ENCODE measurements at regions not wholly inside any gene's neighbourhood (a gene's known extent, or its start where the extent isn't known, plus 50 kb on each side); places are given as distances from the start of the nearest gene placed in this dataset.

- no peak for DNase-seq (ENCODE audit: low read depth in 2 of 2)
- no peaks in the 10 kb centered on the region for H3K27me3 ChIP-seq (ENCODE audit: control insufficient read depth, insufficient read depth, low read length)
- H3K4me1 ChIP-seq (ENCODE audit: control insufficient read depth, extremely low read depth, insufficient read depth, low read length) = no peaks in the 10 kb centered on the region
- no peak overlapping the region for H3K4me3 ChIP-seq (replicated peaks in 1 of 4; ENCODE audit: control extremely low read depth in 1 of 4, insufficient read depth in 1 of 4, low read depth in 3 of 4, low read length in 4 of 4)
- no peaks in the 10 kb centered on the region for H3K79me2 ChIP-seq (ENCODE audit: control insufficient read depth, insufficient read depth, low read length)
- H3K27ac ChIP-seq (ENCODE audit: insufficient read depth, low read length) = no peak overlapping the region
- H4K20me1 ChIP-seq (ENCODE audit: control insufficient read depth, extremely low read depth, insufficient read depth, low read length) = no peaks in the 10 kb centered on the region
- H3K9me3 ChIP-seq (ENCODE audit: control insufficient read depth, insufficient read depth, low read depth, low read length) = no peaks in the 10 kb centered on the region
- TF ChIP-seq EZH2 (IDR thresholded peaks at IDR 0.05; ENCODE audit: low read length, missing control alignments) = no peak
- H3K9ac ChIP-seq (ENCODE audit: insufficient read depth, low read length) = no peak overlapping the region
- H3K36me3 ChIP-seq (ENCODE audit: control insufficient read depth, insufficient read depth, low read length) = no peaks in the 10 kb centered on the region
- H2AFZ ChIP-seq (ENCODE audit: low read length) = no peak overlapping the region
- H3K4me2 ChIP-seq (ENCODE audit: extremely low read depth, insufficient read depth, low read length) = no peak overlapping the region
These were observed 1557.5 kb upstream of the ACVR2A start for GRCh38 chr2:146287281-146287680.

GRCh38 chr2:146278881-146279280, 1565.9 kb upstream of the ACVR2A start:
- H3K36me3 ChIP-seq (ENCODE audit: control insufficient read depth, insufficient read depth, low read length) = no peaks in the 10 kb centered on the region
- H3K4me1 ChIP-seq (ENCODE audit: control insufficient read depth, extremely low read depth, insufficient read depth, low read length) = no peaks in the 10 kb centered on the region
- no peak overlapping the region for H3K9ac ChIP-seq (ENCODE audit: insufficient read depth, low read length)
- TF ChIP-seq CTCF (conservative IDR thresholded peaks at IDR 0.05 in 1 of 2, IDR thresholded peaks at IDR 0.05 in 1 of 2; ENCODE audit: low read depth in 1 of 2, low read length in 2 of 2) = no peak
- no peak for TF ChIP-seq EZH2 (IDR thresholded peaks at IDR 0.05; ENCODE audit: low read length, missing control alignments)
- no peaks in the 10 kb centered on the region for H3K9me3 ChIP-seq (ENCODE audit: control insufficient read depth, insufficient read depth, low read depth, low read length)
- H3K79me2 ChIP-seq (ENCODE audit: control insufficient read depth, insufficient read depth, low read length) = no peaks in the 10 kb centered on the region
- H3K27me3 ChIP-seq (ENCODE audit: control insufficient read depth, insufficient read depth, low read length) = no peaks in the 10 kb centered on the region
- H3K4me2 ChIP-seq (ENCODE audit: extremely low read depth, insufficient read depth, low read length) = no peak overlapping the region
- no peak overlapping the region for H3K4me3 ChIP-seq (replicated peaks in 1 of 4; ENCODE audit: control extremely low read depth in 1 of 4, insufficient read depth in 1 of 4, low read depth in 3 of 4, low read length in 4 of 4)
- no peaks in the 10 kb centered on the region for H4K20me1 ChIP-seq (ENCODE audit: control insufficient read depth, extremely low read depth, insufficient read depth, low read length)
- no peak overlapping the region for H2AFZ ChIP-seq (ENCODE audit: low read length)
- no peak overlapping the region for H3K27ac ChIP-seq (ENCODE audit: insufficient read depth, low read length)
- peak in 1 of 2 donors; percentile 77 for DNase-seq (ENCODE audit: low read depth in 2 of 2)

- TF ChIP-seq EZH2 (IDR thresholded peaks at IDR 0.05; ENCODE audit: low read length, missing control alignments) (no peak), CTCF (conservative IDR thresholded peaks at IDR 0.05 in 1 of 2, IDR thresholded peaks at IDR 0.05 in 1 of 2; ENCODE audit: low read depth in 1 of 2, low read length in 2 of 2) (no peak)
- no peaks in the 10 kb centered on the region for H3K4me1 ChIP-seq (ENCODE audit: control insufficient read depth, extremely low read depth, insufficient read depth, low read length)
These were observed 1573.5 kb upstream of the ACVR2A start for GRCh38 chr2:146271131-146271831.

More at GRCh38 chr2:146271131-146271831, 1573.5 kb upstream of the ACVR2A start:
- Histone ChIP-seq H3K9me3 (ENCODE audit: control insufficient read depth, insufficient read depth, low read depth, low read length) (no peaks in the 10 kb centered on the region), H3K36me3 (ENCODE audit: control insufficient read depth, insufficient read depth, low read length) (no peaks in the 10 kb centered on the region), H4K20me1 (ENCODE audit: control insufficient read depth, extremely low read depth, insufficient read depth, low read length) (no peaks in the 10 kb centered on the region), H3K4me2 (ENCODE audit: extremely low read depth, insufficient read depth, low read length) (no peak overlapping the region), H3K4me3 (replicated peaks in 1 of 4; ENCODE audit: control extremely low read depth in 1 of 4, insufficient read depth in 1 of 4, low read depth in 3 of 4, low read length in 4 of 4) (no peak overlapping the region), H2AFZ (ENCODE audit: low read length) (no peak overlapping the region), H3K27me3 (ENCODE audit: control insufficient read depth, insufficient read depth, low read length) (no peaks in the 10 kb centered on the region), H3K79me2 (ENCODE audit: control insufficient read depth, insufficient read depth, low read length) (no peaks in the 10 kb centered on the region), H3K27ac (ENCODE audit: insufficient read depth, low read length) (no peak overlapping the region), H3K9ac (ENCODE audit: insufficient read depth, low read length) (no peak overlapping the region)
- peak; percentile 1 to 54 for DNase-seq (ENCODE audit: low read depth in 2 of 2)

Measured in fibroblast of lung (primary cell).